Thyroid gland (tissue), 4 donors: ENCODE measurements at regions not wholly inside any gene's neighbourhood (a gene's known extent, or its start where the extent isn't known, plus 50 kb on each side); places are given as distances from the start of the nearest gene placed in this dataset.

Experiments used
- CTCF ChIP-seq, 6 experiments: fragments of 200-600 bp in 3 of 6; fragments of 450-650 bp in 3 of 6; sonication (generic) in 3 of 6; IDR thresholded peaks; one replicate each; pipeline ENCODE4 v1.5.1; 2016 to 2019; ENCODE audit warnings: antibody characterized with exemption in 6 of 6, mild to moderate bottlenecking in 2 of 6, inconsistent platforms in 1 of 6, moderate library complexity in 1 of 6
- POLR2A ChIP-seq, 2 donors: fragments of 450-650 bp; IDR thresholded peaks; one replicate each; pipeline ENCODE4 v1.6.1; 2017; ENCODE audit warnings: antibody characterized with exemption in 2 of 2, mild to moderate bottlenecking in 2 of 2, moderate library complexity in 1 of 2

DNA sequence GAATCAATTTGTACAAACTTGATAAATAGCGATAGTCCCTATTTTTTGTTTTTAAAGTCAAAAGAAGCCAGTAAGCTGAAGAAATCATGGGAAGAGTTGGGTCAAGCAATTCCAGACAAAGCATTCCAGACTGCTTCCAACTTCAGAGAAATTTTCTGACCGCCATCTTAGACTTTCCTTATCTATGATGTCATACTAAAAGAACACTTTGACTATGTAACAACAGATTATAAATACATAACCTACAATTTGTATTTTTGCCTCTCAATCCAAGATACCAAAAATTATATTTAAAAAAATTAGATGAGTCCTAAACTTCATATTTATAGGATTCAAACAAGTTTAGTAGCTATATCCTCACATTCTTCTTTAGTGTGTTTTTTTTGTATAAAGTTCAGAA lies 286.2 kb upstream of the KCNH8 start:
- TF ChIP-seq CTCF (IDR thresholded peaks at IDR 0.05) (no peak), POLR2A (IDR thresholded peaks at IDR 0.05) (no peak)
